Anterior cingulate cortex (tissue), 58 donors: ENCODE measurements at regions not wholly inside any gene's neighbourhood (a gene's known extent, or its start where the extent isn't known, plus 50 kb on each side); places are given as distances from the start of the nearest gene placed in this dataset.

Source experiments
- DNase-seq, 58 donors: peaks; one replicate each; lab custom pipeline; 2025; lab: John Stamatoyannopoulos, UW

- no peak for DNase-seq
Measured at GRCh38 chr1:5646486-5647149, 345.6 kb downstream of the NPHP4 start.

- no peak for DNase-seq
Measured at GRCh38 chr1:5645929-5646328, 346.3 kb downstream of the NPHP4 start.

DNA sequence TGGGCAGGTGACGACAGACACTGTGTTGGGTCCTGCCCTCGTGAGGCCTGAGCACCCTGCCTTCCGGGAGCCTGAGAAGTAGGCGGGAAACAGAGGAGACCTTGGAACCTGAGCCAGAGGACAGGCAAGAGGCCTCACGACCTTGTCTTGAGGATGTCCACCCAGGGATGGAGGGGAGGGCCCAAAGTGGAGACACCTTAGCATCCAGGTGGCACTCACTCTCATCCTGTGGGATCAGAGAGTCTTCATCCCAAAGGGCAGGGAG, 347.2 kb downstream of the NPHP4 start:
- no peak for DNase-seq

GRCh38 chr1:5644281-5645134, 347.7 kb downstream of the NPHP4 start:
- no peak for DNase-seq

DNA sequence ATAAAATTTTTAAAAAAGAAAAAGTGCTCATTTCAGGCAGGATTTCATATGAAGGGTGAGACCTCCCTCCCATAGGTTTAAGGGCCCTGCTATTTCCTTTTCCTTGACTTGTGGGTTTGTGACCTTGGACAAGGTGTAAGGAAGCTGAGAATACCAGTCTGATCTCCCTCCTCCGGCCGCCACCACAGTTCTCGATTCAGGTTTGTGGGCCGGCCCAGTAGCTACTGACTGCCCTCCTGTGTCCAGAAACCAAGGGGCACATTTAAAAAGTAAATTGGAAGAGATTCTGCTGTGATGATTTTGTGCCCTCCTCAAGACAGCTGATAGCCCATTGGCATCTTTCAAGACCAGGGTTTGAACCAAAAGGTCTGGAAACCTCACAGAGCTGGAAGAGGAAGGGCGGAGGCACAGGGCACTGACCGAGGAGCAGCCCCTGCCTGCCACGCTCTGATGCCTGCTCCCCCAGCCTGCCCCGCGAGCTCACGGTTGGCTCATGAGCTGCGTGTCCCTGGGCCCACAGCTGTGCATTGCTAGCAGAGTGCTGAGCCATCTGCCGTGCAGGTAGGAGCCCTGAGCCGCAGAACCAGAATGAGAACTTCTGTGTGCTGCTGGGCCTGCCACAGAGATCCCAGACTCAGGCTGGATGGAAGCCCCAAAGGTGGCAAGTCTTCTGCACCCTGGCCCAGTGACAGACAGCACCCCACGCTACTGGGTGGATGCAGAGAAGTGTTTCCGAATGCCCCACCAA, 348.7 kb downstream of the NPHP4 start:
- no peak for DNase-seq

- no peak for DNase-seq
Measured at GRCh38 chr1:5640845-5641244, 351.4 kb downstream of the NPHP4 start.

GRCh38 chr1:5639106-5639722, 353.0 kb downstream of the NPHP4 start:
- peak in 4 of 58 donors; percentile 3 to 44 (median 22) for DNase-seq

DNA sequence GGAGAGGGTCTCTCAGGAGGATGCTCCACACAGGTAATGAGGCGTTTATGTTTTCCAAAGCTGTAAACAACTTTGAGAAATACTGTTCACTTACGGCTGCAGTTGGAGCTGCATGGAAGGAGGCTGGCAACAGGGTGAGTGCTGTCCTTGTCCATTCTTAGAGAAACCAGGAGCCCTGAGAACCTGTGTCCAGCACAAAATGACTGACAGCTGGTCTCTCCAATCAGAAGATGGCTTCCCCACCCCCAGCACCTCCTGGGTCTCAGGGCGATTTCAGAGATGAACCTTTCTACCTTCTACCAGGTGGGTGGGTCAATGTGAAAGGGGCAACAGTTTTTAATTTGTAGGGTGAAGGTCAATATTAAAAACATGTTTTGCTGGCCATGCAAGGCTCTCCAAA, 353.6 kb downstream of the NPHP4 start:
- no peak for DNase-seq

GRCh38 chr1:5637171-5637570, 355.1 kb downstream of the NPHP4 start:
- peak in 14 of 58 donors; percentile 2 to 31 (median 13) for DNase-seq

DNA sequence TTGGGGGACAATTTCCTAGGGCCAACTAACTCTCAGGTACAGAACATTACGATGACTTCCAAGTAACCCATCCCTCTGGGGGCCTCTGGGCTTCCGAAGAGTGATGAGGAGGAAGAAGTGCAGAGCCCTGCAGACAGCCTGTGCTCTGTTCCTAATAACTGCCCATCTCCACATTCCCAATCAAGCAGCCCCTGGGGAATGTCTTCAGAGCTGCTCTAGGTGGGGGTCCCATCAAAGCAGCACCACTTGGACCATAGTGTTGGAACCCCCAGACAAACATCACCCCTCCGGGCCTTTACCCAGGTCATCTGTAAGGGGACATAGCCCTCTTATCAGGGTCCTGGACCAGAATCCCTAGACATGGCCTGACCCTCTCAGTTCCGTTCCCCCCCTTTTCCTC, 357.3 kb downstream of the NPHP4 start:
- no peak for DNase-seq

DNA sequence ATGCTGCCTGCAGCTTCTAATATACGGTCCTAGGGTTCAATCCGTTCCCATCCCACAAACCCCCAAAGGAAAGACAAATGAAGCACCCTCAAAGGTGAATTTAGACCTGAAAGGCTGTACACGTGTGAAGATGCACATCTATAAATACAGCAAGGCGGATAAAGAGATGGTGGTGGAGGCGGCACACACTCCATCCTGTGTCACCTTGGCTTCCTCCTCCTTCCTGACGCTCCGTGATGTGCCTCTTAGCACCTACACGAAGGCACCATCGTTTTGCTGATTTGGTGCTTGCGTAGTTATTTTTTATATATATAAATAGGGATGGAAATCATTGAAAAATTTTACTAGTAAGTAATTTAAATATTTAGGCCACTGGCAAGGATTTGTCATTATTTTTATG, 359.4 kb downstream of the NPHP4 start:
- DNase-seq, result no peak

GRCh38 chr1:5632224-5632623, 360.0 kb downstream of the NPHP4 start:
- DNase-seq, result no peak

GRCh38 chr1:5628416-5628815, 363.8 kb downstream of the NPHP4 start:
- DNase-seq, result no peak

- no peak for DNase-seq
Measured at GRCh38 chr1:5623399-5623798, 368.8 kb downstream of the NPHP4 start.

DNA sequence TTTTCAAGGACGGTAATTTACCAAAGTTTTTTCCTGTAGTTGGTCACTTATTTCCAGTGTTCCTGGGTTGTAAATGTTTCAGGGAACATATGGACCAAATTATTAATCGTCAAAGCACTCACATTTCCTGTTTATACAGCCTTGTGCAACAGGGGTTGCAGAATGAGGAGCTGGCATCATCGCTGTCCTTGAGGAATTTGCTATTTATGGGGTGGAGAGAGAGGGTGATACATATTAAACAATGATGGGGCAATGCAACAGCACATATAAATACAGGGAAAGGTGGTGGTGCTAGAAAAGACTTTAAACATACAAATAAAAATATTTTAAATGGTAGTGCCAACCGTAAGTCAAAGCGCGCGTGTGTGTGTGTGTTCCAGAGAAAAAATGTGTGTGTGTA, 369.8 kb downstream of the NPHP4 start:
- no peak for DNase-seq

GRCh38 chr1:5621692-5622091, 370.5 kb downstream of the NPHP4 start:
- no peak for DNase-seq

DNA sequence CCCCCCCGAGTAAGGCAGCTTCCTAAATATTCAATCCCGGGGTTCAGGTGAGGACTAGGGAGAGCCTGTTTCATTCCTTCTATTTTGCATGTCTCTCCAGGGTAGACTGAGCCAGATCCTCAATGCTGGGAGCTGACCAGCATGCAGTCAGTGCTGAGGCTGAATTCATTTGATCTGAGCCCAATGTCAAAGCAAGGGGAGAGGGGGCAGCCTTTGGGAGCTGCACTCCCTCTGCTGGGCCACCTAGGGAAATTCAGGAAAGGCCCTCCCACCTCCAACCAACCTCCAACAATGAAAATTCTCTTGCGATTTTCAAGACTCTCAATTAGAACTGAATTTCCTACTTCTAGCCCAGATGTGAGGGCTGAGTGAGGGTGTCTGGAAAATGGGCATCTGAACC, 371.2 kb downstream of the NPHP4 start:
- DNase-seq, result peak in 5 of 58 donors; percentile 2 to 13 (median 9)

- DNase-seq, result no peak
Measured at GRCh38 chr1:5620418-5620817, 371.8 kb downstream of the NPHP4 start.

DNA sequence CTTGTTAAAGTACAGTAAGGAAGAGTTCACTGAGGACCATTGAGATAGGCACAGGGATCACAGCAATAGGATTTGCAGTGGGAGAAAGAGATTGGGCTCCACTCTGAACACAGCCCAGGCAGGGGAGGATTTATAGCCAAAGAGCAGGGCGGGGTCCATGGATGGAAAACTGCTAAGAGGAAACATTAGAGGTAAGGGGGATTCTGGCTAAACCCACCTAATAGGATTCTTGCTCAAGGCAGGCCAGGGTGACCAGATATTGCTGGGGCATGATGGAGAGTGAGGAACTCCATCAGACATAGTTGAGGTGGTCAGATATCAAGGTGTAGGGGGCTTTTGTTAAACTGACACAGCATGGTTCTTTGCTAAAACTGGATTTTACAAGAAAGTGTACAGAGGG, 372.8 kb downstream of the NPHP4 start:
- DNase-seq, result no peak

- DNase-seq, result no peak
Measured at GRCh38 chr1:5617546-5617945, 374.7 kb downstream of the NPHP4 start.

DNA sequence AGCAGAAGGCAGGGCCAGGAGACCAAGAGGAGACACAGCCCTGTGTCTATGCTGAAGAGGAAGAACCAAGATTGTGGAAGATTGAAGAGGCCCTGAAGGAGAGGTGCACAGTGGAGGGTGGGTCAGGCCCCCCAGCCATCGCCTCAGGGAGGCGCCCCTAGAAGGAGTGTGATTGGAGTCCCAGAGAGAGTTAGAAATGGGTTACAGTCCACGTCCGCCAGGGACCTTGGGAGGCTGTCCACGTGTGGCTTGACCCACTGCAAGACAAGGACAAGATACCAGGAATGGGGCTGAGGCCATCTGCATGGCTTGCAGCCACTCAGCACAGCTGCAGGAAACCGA, 375.1 kb downstream of the NPHP4 start:
- no peak for DNase-seq
